Right atrium auricular region (tissue), 2 donors: ENCODE measurements at regions not wholly inside any gene's neighbourhood (a gene's known extent, or its start where the extent isn't known, plus 50 kb on each side); places are given as distances from the start of the nearest gene placed in this dataset.

Source experiments
- DNase-seq: peaks from one replicate; pipeline ENCODE4 v3.0.0-alpha.2; 2019; ENCODE audit warnings: low spot score
- H3K27ac ChIP-seq, 2 donors: fragments of 200-600 bp; sonication (generic); 1 replicate in 1 of 2; 2 replicates in 1 of 2; pipeline ENCODE4 v1.5.1; 2016 to 2019
- H3K27me3 ChIP-seq, 2 donors: fragments of 200-600 bp; sonication (generic); one replicate each; pipeline versions ENCODE4 v1.5.1 to v1.6.0; 2017 to 2019
- H3K36me3 ChIP-seq: fragments of 200-600 bp; sonication (generic); one replicate; pipeline ENCODE4 v1.5.1; 2016
- H3K4me1 ChIP-seq, 2 donors: fragments of 200-600 bp; sonication (generic); one replicate each; pipeline versions ENCODE4 v1.5.1 to v1.6.0; 2017 to 2019
- H3K4me3 ChIP-seq, 2 donors: fragments of 200-600 bp; sonication (generic); 1 replicate in 1 of 2; 2 replicates in 1 of 2; pipeline ENCODE4 v1.5.1; 2017 to 2019; ENCODE audit warnings: mild to moderate bottlenecking in 1 of 2, moderate library complexity in 1 of 2
- H3K9me3 ChIP-seq, 2 donors: fragments of 200-600 bp; sonication (generic); one replicate each; pipeline ENCODE4 v1.5.1; 2019
- CTCF ChIP-seq, 2 donors: fragments of 200-600 bp; sonication (generic); IDR thresholded peaks; one replicate each; pipeline ENCODE4 v1.5.1; 2019; ENCODE audit warnings: antibody characterized with exemption in 2 of 2

- H3K36me3 ChIP-seq: no peaks in the 10 kb centered on the region
- TF ChIP-seq CTCF (IDR thresholded peaks at IDR 0.05): no peak
- no peaks in the 10 kb centered on the region for H3K9me3 ChIP-seq
- no peak for DNase-seq
- no peaks in the 10 kb centered on the region for H3K4me1 ChIP-seq
- no peak overlapping the region for H3K27ac ChIP-seq
- H3K4me3 ChIP-seq: no peak overlapping the region
- H3K27me3 ChIP-seq: no peaks in the 10 kb centered on the region
Measured at GRCh38 chr14:41285186-41285748, 321.4 kb upstream of the LRFN5 start.

GRCh38 chr14:41280745-41281144 is 325.9 kb upstream of the LRFN5 start:
- DNase-seq: no peak
- Histone ChIP-seq H3K27ac (no peak overlapping the region), H3K36me3 (no peaks in the 10 kb centered on the region), H3K27me3 (no peaks in the 10 kb centered on the region), H3K4me3 (no peak overlapping the region), H3K4me1 (no peaks in the 10 kb centered on the region), H3K9me3 (no peaks in the 10 kb centered on the region)
- TF ChIP-seq CTCF (IDR thresholded peaks at IDR 0.05): no peak

GRCh38 chr14:41277450-41277849 is 329.2 kb upstream of the LRFN5 start:
- Histone ChIP-seq H3K27me3 (no peaks in the 10 kb centered on the region), H3K4me3 (no peak overlapping the region), H3K4me1 (no peaks in the 10 kb centered on the region), H3K27ac (no peak overlapping the region), H3K36me3 (no peaks in the 10 kb centered on the region), H3K9me3 (no peaks in the 10 kb centered on the region)
- DNase-seq: no peak
- TF ChIP-seq CTCF (IDR thresholded peaks at IDR 0.05): no peak

- Histone ChIP-seq H3K9me3 (peaks cover 0 to 9% of the 10 kb centered on the region in 2 donors), H3K27me3 (no peaks in the 10 kb centered on the region), H3K27ac (no peak overlapping the region), H3K4me3 (no peak overlapping the region), H3K4me1 (no peaks in the 10 kb centered on the region), H3K36me3 (no peaks in the 10 kb centered on the region)
- DNase-seq: no peak
- TF ChIP-seq CTCF (IDR thresholded peaks at IDR 0.05): no peak
Measured at GRCh38 chr14:41257476-41257875, 349.2 kb upstream of the LRFN5 start.

GRCh38 chr14:41235466-41235865 is 371.2 kb upstream of the LRFN5 start:
- H3K9me3 ChIP-seq: no peaks in the 10 kb centered on the region
- TF ChIP-seq CTCF (IDR thresholded peaks at IDR 0.05): no peak
- H3K27ac ChIP-seq: no peak overlapping the region
- no peak overlapping the region for H3K4me3 ChIP-seq
- no peak for DNase-seq
- H3K36me3 ChIP-seq: no peaks in the 10 kb centered on the region
- no peaks in the 10 kb centered on the region for H3K27me3 ChIP-seq
- H3K4me1 ChIP-seq: no peaks in the 10 kb centered on the region

GRCh38 chr14:41230683-41231082 is 376.0 kb upstream of the LRFN5 start:
- H3K9me3 ChIP-seq: no peaks in the 10 kb centered on the region
- H3K4me3 ChIP-seq: no peak overlapping the region
- H3K27me3 ChIP-seq: no peaks in the 10 kb centered on the region
- H3K36me3 ChIP-seq: no peaks in the 10 kb centered on the region
- TF ChIP-seq CTCF (IDR thresholded peaks at IDR 0.05): no peak
- no peak for DNase-seq
- H3K27ac ChIP-seq: no peak overlapping the region
- H3K4me1 ChIP-seq: no peaks in the 10 kb centered on the region
